NCI-H2196 treated with DMSO at 0.1 percent for 48 hours (cell line): ENCODE measurements at regions not wholly inside any gene's neighbourhood (a gene's known extent, or its start where the extent isn't known, plus 50 kb on each side); places are given as distances from the start of the nearest gene placed in this dataset.
"Not testable (repeated sequence)": the region's sequence is repeated elsewhere in the genome, so short reads cannot be mapped to it uniquely, and the experiment has no call there.

ENCODE experiments used
- DNase-seq: peaks from one replicate; lab custom pipeline; 2025; ENCODE audit not compliant: unreplicated experiment; lab: John Stamatoyannopoulos, UW

DNA sequence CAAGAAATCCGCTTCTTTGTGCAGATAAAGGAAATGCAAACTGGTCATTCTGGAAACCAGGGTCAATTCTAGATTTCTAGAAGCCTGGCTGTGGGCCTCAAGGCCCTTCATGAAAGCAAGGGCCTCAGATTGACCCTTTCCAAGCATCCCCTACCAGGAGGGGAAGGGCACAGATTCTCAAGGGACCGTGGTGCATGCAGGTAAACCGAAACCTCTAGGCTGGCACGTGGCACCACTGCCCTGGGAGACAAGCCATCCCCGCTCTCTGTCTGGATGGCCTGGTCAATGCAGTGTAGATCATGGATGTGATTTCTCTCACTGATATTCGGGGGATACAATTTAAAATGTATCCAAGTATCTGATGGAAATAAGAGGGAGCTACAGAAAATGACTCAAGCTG lies 69.4 kb downstream of the TOMM20 start:
- no peak for DNase-seq

DNA sequence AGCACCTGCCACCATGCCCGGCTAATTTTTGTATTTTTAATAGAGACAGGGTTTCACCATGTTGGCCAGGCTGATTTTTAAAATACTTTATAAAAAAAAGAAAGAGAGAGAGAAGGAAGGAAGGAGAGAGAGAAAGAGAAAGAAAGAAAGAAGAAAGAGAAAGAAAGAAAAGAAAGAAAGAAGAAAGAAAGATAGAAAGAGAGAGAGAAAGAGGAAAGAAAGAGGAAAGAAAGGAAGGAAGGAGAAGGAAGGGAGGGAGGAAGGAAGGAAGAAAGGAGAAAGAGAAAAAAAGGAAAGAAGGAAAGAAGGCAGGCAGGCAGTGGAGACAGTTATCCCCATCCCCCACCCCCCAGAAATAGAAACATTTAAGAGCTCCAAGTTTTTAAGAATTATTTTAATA lies 69.9 kb downstream of the TOMM20 start:
- DNase-seq = no peak

DNA sequence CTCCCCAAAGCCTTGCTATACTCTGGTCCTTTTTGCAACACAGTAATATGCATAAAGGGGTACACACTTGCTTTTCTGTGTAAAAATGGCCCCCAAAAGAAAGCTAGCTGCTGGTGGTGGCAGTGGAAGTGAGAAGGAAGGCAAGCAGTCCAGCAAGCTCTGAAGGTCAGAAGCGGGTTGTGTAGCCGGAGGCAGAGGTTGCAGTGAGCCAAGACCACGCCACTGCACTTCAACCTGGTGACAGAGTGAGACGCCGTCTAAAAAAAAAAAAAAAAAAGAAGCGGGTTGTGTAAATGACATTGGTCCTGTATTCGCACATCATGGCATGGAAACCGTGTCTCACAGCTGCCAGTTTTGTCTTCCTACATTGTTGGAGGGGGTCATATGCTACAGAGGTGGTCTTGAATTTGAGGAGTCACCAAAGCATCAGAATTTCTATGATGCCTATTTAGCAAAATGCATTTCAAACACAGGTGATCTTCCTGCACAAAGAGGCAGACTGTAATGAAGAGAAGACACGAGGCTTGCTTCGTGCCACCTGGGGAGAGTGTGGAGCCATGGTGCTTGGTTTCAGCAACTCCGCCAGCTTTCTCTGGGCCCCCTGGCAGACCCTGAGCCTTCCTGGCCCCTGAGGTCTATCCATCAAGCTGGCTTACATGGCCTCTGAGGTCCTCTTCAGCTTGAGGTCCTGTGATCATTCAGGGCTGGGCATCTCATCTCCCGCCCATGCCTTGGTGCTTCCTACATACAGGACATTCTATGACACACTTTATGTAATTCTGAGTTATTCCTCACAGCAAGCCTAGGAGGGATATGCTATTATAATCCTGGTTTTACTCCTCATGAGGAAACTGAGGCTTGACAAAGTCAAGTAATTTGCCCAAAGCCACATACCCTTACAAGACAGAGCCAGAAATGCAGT lies 71.0 kb downstream of the TOMM20 start:
- DNase-seq = no peak

DNA sequence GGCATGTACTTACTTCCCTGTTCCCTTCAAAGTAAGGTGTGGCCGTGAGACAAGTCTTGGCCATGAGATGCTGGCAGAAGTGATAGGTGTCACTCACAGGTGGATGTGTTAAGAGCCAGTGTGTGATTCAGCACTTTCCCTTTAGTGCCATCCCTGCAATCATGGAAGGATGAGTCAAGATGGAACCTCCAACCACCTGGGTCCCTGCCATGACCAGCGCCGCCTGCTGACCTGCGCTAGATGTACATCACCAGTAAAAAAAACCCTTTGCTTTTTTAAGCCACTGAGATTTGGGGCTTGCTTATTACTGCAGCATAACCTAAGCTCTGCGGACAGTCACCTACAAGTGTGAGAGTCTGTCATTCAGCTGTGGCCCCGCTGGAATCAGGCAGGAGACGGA lies 71.7 kb downstream of the TOMM20 start:
- DNase-seq = no peak

DNA sequence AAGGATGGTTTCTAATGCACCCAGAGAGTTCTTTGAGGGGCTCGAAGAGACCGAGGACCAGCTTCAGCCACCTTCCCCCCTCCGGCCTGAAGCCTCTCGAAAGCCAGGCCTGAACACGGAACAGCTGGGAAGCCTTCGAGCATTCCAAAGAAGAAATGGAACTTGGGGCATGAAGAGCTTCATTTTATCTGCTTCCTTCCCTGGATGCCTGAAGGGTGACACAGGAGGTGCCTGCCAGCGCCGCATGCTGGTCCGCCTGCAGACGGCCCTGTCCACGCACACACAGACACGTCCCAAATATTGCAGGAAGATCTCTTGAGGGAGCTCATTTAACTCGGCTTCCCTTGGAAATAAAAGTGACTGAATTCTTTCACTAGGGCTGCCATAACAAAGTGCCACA lies 73.7 kb downstream of the TOMM20 start:
- DNase-seq = no peak

DNA sequence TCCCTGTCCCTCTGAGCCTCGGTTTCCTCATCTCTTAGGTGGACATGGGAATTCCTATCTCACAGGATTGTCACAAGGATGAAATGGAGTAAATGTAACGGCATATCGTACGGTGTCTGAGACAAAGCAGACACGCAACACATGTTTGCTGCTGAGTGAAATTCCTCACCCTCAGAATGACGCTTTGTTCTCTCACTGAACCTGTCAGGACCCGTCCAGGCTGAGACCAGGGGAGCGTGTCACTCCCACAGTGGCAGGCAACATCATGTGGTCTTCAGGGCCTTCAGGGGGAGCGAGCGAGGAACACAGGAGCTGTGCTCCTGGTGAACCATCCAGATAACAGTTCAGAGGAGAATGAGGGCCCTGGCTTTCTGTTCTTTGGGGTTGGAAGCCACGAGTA lies 74.2 kb downstream of the TOMM20 start:
- no peak for DNase-seq

DNA sequence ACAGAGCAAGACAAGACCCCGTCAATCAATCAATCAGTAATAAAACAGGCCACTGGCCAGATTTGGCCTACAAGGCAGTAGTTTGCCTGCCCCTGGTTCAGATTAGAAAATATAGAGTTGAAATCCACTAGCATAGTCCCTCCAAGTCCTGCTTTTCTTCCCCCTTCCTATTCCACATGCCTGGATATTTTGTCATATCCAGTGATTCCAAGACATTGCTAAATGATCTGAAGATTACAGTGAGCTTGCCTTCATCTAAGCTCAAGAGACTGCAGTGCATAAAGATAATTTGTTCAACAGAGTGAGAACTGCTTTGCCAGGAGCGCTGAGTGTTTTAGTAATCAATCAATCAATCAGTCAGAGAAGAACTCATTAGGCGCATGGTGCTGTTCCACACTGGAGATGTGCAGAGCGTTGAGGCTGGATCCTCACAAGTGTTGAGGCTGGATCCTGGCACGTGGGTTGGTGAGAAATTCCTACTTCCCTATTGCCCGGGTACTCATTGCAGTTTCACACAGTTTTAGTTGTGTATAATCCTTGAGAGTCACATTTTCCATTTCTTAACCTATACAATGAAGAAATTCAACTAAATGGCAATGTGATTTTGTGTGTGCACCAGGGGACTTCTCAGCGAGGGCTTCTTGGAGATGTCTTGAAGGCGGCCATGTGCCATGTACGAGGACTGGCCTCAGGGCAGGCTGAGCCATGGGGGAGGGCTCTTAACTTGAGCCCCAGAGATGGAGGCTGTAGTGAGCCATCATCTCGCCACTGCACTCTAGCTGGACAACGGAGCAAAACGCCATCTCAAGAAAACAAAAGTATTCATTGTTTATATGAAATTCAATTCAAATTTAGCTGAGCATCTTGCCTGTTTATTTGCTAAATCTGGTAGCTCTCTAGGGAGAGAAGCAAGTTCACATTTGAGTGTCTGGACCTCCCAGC lies 76.3 kb downstream of the TOMM20 start:
- DNase-seq = no peak

DNA sequence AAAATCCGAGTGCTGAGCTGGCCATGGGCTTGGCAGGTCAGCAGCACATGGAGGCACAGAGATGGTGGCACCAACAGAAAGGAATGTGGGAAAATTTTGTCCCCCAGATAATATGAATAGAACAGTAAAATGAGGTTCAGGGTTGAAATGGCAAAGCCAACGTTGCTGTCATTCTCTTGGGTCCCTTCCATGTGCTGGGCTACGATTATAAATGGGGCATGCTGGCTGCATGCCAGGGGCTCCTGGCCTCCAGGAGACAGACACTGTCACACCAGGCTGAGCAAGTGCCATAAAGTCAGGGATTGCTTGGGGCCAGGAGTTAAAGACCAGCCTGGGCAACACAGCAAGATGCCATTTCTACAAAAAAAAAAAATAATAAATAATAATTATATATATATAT lies 77.1 kb downstream of the TOMM20 start:
- no peak for DNase-seq

DNA sequence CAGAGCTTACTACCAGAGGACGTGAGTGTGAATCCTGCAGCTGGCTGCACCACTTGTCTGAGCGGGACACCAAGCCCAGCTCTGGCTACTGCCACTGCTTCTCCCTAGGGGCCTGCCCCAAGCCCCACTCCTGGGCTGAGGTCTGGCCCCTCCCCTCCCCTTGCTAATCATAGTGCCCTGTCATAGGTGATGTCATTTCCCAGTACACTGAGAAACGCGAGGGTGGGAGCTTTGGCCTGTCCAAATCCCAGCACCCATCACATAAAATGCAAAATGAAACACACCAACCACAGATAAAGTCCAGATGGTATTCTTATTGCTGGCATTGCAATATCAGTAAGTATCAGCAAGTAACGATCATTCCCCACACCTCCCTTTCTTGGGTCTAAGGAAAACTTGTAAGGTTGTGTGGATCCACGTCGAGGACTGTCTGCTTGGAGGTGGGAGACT lies 77.7 kb downstream of the TOMM20 start:
- no peak for DNase-seq

DNA sequence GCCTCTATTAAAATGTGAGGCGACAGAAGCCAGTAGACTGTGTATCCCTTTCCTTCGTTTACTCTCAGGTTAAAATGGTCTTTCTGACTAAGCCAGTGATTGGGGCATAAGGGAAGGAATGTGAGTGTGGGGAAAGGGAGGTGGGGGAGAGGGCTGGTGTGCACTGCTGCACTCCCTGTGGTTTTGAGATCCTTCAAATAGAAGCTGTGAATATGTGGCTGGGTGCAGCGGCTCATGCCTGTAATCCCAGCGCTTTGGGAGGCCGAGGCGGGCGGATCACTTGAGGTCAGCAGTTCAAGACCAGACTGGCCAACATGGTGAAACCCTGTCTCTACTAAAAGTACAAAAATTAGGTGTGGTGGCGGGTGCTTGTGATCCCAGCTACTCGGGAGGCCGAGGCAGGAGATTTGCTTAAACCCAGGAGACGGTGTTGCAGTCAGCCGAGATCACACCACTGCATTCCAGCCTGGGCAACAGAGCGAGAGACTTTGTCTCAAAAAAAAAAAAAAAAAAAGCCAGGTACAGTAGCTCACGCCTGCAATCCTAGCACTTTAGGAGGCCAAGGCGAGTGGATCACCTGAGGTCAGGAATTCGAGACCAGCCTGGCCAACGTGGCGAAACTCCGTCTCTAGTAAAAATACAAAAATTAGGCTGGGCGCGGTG lies 78.8 kb downstream of the TOMM20 start:
- not testable (repeated sequence) for DNase-seq

DNA sequence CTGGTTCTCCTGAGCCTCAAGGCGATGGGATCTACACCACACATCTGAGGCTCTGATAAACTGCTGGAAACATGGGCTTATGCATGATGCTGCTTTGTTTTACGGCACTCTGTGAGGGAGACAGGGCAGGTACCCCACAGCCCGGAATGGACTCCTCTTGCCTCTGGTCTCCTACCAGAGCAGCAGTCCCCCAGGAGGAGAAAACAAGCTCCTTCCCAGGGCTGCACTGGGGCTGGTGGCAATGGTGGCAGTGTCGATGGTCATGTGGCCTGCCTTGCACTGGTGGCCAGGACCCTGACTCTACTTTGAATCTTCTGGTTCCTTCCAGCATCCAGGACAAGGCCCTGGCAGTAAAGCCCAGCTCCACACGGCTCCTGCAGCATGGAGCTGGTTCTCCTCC lies 79.4 kb downstream of the TOMM20 start:
- no peak for DNase-seq

DNA sequence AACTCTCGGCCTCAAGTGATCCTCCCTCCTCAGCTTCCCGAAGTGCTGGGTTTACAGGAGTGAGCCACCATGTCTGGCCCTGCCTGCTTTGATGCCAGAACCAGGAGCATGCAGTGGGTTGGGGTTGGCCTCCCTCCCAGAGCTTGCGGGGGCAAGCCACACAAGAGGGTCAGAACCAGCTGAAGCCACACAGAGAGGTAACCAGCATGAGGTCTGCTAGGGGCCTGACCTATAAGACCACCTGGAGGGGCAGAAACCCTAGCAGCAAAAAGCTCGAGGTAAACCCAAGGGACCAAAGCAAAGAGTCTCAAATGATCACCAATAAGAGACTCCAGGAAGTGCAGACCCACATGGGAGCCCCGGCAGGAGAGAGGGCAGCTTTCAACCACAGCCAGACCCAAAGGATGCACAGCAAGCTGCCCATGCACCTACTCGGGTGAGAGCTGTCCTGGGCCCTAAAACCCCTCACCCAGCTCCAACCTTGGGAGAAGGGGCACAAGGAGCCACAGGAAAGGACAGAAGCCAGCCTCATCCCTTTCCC lies 81.2 kb downstream of the TOMM20 start:
- no peak for DNase-seq

DNA sequence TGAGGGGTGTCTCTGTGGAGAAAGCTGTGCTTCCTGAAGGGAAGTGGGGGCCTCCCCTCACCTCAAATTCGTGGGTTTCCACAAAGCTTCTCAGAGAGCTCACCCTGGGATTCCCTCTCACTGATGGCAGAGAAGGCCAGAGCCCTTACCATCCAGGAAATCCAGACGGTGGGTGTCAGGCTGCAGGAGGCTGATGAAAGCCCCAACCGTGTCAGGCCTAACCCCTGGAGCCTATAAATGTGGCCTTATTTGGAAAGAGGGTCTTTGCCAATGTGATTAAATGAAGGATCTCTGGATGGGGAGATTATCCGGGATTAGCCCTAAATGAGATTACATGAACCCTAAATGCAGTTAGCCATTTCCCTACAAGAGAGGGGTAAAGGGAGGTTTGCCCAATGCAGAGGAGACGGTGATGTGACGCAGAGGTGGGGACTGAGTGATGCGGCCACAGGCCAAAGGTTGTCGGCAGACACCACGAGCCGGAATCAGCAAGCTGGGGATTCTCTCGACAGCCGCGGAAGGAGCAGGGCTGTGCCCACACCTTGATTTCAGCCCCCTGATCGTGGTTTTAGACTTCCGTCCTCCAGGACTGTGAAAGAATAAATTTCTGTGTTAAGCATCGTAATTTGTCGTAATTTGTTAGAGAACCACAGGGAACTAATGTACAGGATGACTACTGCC lies 82.6 kb downstream of the TOMM20 start:
- DNase-seq = no peak

DNA sequence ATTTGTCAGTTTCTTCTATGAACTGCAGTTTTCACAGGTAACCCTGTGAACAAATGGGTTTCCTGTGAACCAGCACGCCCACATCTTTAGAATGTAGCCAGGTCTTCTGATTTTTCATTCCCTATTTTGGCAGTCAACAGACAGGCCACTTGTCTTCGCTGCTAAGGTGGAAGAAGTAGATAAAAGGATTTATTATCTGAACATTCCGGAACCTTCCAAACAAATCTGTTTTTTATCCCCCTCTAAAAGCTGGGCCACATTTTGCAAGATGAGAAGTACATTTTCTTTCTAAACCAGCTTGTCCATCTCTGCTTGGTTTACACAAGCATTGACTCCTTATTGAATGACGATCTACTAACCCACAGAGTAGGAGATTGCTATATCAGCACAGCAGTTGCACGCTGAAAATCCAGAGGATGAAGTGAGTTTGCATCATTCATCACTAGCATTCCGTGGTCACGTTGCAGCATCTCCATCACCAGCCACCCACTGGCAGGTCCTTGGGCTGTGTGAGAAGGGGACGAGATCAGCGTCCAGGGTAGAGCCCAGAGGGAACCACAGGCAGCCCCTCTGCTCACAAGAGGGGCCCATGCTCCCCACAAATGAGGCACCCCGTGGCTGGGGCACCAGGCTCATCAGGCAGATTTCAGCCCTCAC lies 83.5 kb downstream of the TOMM20 start:
- no peak for DNase-seq

DNA sequence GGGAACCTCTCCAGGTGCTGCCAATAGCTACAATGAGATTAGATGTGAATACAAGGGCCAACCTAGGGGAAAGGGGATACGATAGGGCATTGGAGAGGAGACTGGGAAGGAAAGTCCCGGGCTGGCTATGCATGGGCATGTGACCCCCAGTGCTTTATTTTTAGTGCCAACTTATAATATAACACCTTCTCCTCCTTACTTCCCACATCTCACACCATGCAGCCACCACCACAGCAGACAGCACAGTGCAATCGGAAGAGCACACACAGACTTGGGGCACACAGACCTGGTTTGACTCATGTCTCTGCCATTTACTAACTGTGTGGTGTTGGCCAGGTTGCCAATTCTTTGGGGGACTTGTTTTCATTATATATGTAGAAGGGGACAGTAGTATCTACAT lies 85.4 kb downstream of the TOMM20 start:
- DNase-seq = no peak

DNA sequence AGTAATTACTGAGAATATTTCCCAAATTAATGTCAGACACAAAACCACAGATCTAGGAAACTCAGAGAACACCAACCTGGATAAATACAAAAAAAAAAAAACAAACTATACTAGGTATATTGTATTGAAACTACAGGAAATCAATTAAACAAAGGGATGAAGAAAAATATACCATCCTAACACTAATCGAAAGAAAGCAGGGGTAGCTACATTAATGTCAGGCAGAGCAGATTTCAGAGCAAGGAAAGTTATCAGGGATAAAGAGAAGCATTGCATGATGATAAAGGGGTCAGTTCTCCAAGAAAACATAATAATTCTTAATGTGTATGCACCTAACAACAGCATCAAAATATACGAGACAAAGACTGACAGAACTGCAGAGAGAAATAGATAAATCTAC lies 89.9 kb downstream of the TOMM20 start:
- no peak for DNase-seq

DNA sequence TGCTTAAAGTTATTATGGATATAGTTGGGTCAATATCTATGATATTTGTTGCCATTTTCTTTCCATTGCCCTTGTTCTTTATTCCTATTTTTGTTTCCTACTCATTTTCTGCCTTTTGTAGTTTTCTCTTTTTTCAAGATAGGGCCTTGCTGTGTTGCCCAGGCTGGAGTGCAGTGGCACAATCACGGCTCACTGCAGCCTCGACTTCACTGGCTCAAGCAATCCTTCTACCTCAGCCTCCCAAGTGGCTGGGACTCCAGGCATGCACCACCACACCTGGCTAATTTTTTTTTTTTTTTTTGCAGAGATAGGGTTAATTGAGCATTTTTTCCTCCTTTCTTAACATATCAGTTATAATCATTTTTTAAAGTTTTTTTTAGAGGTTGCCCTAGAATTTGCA lies 92.7 kb downstream of the TOMM20 start:
- no peak for DNase-seq

DNA sequence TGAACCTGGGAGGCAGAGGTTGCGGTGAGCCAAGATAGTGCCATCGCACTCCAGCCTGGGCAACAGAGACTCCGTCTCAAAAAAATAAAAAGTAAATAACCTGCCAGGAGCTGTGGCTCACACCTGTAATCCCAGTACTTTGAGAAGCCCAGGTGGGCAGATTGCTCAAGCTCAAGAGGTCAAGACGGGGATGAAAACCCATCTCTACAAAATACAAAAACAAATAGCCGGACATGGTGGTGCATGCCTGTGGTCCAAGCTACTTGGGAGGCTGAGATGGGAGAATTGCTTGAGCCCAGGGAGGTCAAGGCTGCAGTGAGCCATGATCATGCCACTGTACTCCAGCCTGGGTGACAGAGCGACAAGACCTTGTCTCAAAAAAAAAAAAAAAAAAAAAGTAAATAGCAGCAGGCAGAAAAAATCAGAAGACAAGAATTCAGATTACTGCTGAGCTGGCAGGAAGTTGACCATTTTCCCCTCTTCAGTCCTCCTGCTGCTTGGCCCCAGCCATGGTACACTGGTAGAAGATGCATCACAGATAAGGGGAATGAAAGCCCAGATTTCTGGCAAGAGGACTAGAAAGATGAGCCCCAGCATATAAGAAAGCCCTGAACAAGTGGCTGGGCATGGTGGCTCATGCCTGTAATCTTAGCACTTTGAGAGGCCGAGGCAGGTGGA lies 97.6 kb downstream of the TOMM20 start:
- no peak for DNase-seq

DNA sequence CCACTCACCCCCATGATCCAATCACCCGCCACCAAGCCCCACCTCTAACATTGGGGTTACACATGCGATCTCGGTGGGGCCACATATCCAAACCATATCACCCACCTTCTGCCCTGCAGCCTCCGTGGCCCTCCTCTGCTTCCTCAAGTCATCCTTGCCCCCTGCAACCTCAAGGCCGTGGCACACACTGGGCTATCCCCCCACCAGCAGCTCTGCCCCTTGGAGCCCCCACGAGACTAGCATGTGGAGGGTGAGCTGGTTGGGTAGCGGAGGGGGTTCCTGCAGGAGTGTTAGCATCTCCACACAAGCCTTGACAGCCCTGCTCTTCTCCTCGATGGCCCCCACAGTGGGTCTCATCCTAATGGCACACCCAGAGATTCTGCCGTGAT lies 100.8 kb downstream of the TOMM20 start:
- DNase-seq = no peak
